MG63 (cell line): ENCODE measurements at regions not wholly inside any gene's neighbourhood (a gene's known extent, or its start where the extent isn't known, plus 50 kb on each side); places are given as distances from the start of the nearest gene placed in this dataset.

ENCODE experiments used
- DNase-seq: peaks from one replicate; pipeline ENCODE4 v3.0.0-alpha.2; 2020
- H3K27me3 ChIP-seq: fragments of 250-450 bp; sonication (Bioruptor Pico); 2 replicates; pipeline ENCODE4 v1.5.1; 2020; ENCODE audit warnings: mild to moderate bottlenecking, moderate library complexity
- H3K36me3 ChIP-seq: fragments of 250-450 bp; sonication (Bioruptor Pico); 2 replicates; pipeline ENCODE4 v1.5.1; 2020; ENCODE audit warnings: mild to moderate bottlenecking, moderate library complexity
- H3K4me3 ChIP-seq: fragments of 250-450 bp; sonication (Bioruptor Pico); 2 replicates; pipeline ENCODE4 v1.5.1; 2020; ENCODE audit warnings: mild to moderate bottlenecking, moderate library complexity
- H3K9me3 ChIP-seq: fragments of 250-450 bp; sonication (Bioruptor Pico); 2 replicates; pipeline ENCODE4 v1.5.1; 2020; ENCODE audit warnings: mild to moderate bottlenecking, moderate library complexity

- H3K9me3 ChIP-seq, result no peaks in the 10 kb centered on the region
- no peaks in the 10 kb centered on the region for H3K27me3 ChIP-seq
- H3K36me3 ChIP-seq, result no peaks in the 10 kb centered on the region
- H3K4me3 ChIP-seq, result no peak overlapping the region
- no peak for DNase-seq
Observed at GRCh38 chr10:83272666-83273434, 866.5 kb upstream of the GHITM start.

DNA sequence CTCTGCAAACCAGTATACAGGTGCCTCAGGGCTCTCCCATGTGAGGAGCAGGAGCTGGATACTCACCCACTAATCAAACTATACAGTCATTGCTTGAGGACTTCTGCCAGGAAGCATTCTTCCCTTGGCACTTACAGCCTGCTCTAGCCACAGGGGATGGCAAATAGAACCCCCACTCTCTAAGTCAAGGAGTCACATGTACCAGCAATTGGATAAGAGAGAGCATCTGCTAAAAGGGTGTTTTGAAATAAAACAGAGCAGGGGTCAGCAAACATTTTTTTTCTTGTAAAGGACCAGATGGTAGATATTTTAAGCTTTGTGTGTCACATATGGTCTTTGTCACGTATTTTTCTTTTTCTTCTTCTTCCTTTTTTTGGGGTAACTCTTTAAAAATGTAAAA, 865.2 kb upstream of the GHITM start:
- Histone ChIP-seq H3K27me3 (no peaks in the 10 kb centered on the region), H3K9me3 (no peaks in the 10 kb centered on the region), H3K36me3 (no peaks in the 10 kb centered on the region), H3K4me3 (no peak overlapping the region)
- DNase-seq, result peak; percentile 8

GRCh38 chr10:83276971-83277370, 862.3 kb upstream of the GHITM start:
- Histone ChIP-seq H3K27me3 (no peaks in the 10 kb centered on the region), H3K36me3 (no peaks in the 10 kb centered on the region), H3K9me3 (no peaks in the 10 kb centered on the region), H3K4me3 (no peak overlapping the region)
- DNase-seq, result no peak

DNA sequence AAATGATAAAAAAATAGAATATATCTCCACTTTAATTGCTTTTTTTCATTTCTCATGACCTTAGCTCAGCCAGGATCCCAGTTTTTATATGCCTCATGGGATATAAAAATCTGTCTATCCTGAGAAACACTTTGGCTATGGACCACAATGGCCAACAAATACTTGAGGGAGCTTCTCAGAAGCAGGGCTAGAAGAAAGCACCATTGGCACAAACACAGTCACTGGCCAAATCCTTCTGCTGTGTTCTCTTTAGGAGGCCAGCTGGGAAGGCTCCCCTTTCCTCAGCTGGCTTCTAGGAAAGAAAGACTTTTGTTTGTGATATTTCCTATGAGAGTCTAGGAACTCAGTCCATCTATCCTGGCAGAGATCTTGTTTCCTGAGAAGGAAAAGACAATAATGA, 856.2 kb upstream of the GHITM start:
- no peaks in the 10 kb centered on the region for H3K9me3 ChIP-seq
- H3K27me3 ChIP-seq, result no peaks in the 10 kb centered on the region
- H3K4me3 ChIP-seq, result no peak overlapping the region
- H3K36me3 ChIP-seq, result no peaks in the 10 kb centered on the region
- DNase-seq, result no peak

GRCh38 chr10:83287374-83287773, 851.9 kb upstream of the GHITM start:
- no peak for DNase-seq
- no peaks in the 10 kb centered on the region for H3K27me3 ChIP-seq
- no peaks in the 10 kb centered on the region for H3K9me3 ChIP-seq
- no peaks in the 10 kb centered on the region for H3K36me3 ChIP-seq
- no peak overlapping the region for H3K4me3 ChIP-seq

- Histone ChIP-seq H3K9me3 (no peaks in the 10 kb centered on the region), H3K36me3 (no peaks in the 10 kb centered on the region), H3K27me3 (no peaks in the 10 kb centered on the region), H3K4me3 (no peak overlapping the region)
- no peak for DNase-seq
Observed at GRCh38 chr10:83289373-83289772, 849.9 kb upstream of the GHITM start.

DNA sequence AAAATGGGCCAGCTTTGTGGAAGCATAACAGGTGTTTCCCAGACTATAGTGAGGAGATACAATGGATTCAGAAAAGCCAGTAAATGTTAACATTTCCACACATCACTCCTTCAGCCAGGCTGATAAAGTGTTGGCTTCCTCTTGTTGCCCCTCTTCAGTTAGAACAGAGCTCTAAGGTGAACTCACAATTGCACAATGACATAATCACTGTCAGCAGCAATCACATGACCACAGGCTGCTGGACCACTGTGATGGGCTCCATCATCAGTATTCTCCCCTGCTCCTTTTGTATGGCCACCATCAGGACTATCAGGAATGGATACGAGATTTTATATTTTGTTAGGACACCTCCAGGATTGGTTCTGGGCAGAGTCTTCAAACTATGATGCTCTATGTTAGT, 849.4 kb upstream of the GHITM start:
- Histone ChIP-seq H3K9me3 (no peaks in the 10 kb centered on the region), H3K27me3 (no peaks in the 10 kb centered on the region), H3K36me3 (no peaks in the 10 kb centered on the region), H3K4me3 (no peak overlapping the region)
- DNase-seq, result no peak

- DNase-seq, result no peak
- H3K27me3 ChIP-seq, result no peaks in the 10 kb centered on the region
- no peaks in the 10 kb centered on the region for H3K9me3 ChIP-seq
- no peaks in the 10 kb centered on the region for H3K36me3 ChIP-seq
- no peak overlapping the region for H3K4me3 ChIP-seq
Observed at GRCh38 chr10:83301732-83302131, 837.6 kb upstream of the GHITM start.

GRCh38 chr10:83302623-83303022, 836.7 kb upstream of the GHITM start:
- no peaks in the 10 kb centered on the region for H3K9me3 ChIP-seq
- no peak for DNase-seq
- H3K4me3 ChIP-seq, result no peak overlapping the region
- no peaks in the 10 kb centered on the region for H3K36me3 ChIP-seq
- no peaks in the 10 kb centered on the region for H3K27me3 ChIP-seq

DNA sequence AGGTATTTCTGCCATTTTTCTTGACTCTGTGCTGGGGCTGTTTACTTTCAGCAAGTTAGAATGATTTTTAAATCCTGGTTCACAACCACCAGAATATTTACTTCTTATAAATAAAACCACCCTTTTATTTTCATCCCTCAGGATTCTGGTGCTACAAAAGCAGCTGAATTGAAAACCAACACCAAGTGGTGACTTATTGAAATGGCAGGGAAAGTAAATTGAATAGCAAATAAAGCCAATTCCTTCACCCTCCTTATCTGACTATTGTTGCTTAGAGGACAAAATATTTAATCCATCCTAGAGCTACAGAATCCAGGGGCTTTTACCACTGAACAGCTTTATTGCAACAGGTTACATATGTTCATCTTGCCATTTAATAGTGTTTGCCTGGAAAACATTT, 828.6 kb upstream of the GHITM start:
- no peak for DNase-seq
- Histone ChIP-seq H3K27me3 (no peaks in the 10 kb centered on the region), H3K36me3 (no peaks in the 10 kb centered on the region), H3K4me3 (no peak overlapping the region), H3K9me3 (no peaks in the 10 kb centered on the region)

DNA sequence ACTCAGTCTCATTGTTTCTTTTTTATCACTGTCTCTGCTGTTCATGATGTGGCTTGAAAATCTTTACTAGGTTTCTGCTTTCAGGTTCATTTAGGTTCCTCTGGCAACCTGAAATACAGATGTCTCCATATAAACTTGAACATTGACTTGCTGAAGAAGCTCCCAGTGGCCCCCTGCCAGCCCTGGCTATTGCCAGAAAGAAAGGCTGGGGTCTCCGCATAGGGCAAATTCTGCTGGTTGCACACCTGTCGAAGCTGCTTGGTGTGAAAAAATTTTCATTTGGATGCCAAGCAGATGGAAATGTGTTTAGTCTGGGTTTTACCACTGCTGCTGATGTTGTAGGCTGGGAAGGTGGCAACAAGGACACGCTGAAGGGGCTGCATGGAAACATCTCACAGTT, 826.7 kb upstream of the GHITM start:
- Histone ChIP-seq H3K36me3 (no peaks in the 10 kb centered on the region), H3K9me3 (no peaks in the 10 kb centered on the region), H3K4me3 (no peak overlapping the region), H3K27me3 (no peaks in the 10 kb centered on the region)
- DNase-seq, result no peak

- H3K9me3 ChIP-seq, result no peaks in the 10 kb centered on the region
- no peak for DNase-seq
- H3K27me3 ChIP-seq, result no peaks in the 10 kb centered on the region
- H3K36me3 ChIP-seq, result no peaks in the 10 kb centered on the region
- no peak overlapping the region for H3K4me3 ChIP-seq
Observed at GRCh38 chr10:83332690-83333089, 806.6 kb upstream of the GHITM start.

GRCh38 chr10:83333566-83333965, 805.7 kb upstream of the GHITM start:
- Histone ChIP-seq H3K4me3 (no peak overlapping the region), H3K27me3 (no peaks in the 10 kb centered on the region), H3K9me3 (no peaks in the 10 kb centered on the region), H3K36me3 (no peaks in the 10 kb centered on the region)
- no peak for DNase-seq

GRCh38 chr10:83343676-83344075, 795.6 kb upstream of the GHITM start:
- Histone ChIP-seq H3K36me3 (no peaks in the 10 kb centered on the region), H3K27me3 (no peaks in the 10 kb centered on the region), H3K4me3 (no peak overlapping the region), H3K9me3 (no peaks in the 10 kb centered on the region)
- no peak for DNase-seq

DNA sequence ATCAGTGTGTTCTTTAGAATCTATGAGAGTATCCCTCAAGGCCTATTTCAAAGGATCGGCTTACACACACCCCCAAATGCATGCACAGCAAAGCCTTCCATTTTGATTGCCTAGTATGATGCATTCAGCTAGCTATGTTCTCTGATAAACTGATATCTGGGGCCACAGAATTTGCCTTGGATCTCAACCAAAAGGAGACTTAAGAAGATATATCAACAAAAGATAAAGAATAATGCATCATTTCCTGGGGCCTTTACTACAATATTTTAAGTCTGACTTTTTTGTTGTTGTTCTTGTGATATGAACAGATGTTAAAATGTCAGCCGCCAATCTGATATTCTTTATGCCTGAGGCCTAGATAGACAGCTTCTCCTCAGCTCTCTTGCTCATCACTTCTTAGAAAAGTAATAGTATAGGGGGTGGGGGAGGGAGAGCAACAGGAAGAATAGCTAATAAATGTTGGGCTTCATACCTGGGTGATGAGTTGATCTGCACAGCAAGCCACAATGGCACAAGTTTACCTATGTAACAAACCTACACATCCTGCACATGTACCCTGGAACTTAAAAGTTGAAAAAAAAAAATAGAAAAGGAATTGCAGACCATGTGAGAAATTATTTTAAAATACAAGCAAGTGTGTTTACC, 792.9 kb upstream of the GHITM start:
- no peaks in the 10 kb centered on the region for H3K36me3 ChIP-seq
- no peak overlapping the region for H3K4me3 ChIP-seq
- DNase-seq, result no peak
- no peaks in the 10 kb centered on the region for H3K9me3 ChIP-seq
- no peaks in the 10 kb centered on the region for H3K27me3 ChIP-seq

DNA sequence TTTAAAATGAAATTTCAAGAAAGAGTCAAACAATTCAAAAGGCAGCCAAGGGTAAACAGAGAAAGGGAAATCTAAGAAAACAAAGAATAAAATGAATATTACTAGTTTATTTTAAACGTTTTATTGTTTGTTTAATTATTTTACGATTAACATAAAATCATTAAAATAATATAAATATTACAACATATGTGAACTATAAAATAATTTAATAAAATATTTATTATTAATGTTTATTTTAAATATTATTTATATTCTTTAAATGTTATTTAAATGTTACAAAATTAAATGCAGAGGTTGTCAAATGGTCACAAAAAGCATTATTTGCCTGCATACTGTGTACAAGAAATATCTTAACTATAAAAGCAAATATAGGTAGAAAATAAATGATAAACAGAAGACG, 786.7 kb upstream of the GHITM start:
- DNase-seq, result no peak
- Histone ChIP-seq H3K9me3 (peaks cover 5% of the 10 kb centered on the region; the same call in 1 of the 2 replicates), H3K4me3 (no peak overlapping the region), H3K27me3 (no peaks in the 10 kb centered on the region), H3K36me3 (no peaks in the 10 kb centered on the region)

DNA sequence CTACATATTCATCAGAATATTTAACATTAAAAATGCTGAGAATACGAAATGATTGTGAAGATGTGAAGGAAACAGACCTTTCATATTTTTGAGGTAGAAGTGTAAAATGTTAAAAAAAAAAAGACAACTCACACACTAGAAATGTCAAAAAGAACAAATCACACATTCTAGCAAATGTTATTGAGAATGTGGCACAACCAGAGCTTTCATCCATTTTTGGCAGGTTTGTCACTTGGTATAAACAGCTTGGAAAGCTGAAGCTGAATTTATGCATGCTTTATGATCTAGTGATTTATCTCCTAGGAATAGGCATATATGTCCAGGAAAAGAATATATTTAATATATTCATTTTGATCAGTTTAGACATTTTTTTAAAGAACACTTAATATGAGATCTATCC, 784.9 kb upstream of the GHITM start:
- no peaks in the 10 kb centered on the region for H3K27me3 ChIP-seq
- DNase-seq, result no peak
- no peak overlapping the region for H3K4me3 ChIP-seq
- no peaks in the 10 kb centered on the region for H3K36me3 ChIP-seq
- H3K9me3 ChIP-seq, result peaks cover 5% of the 10 kb centered on the region; the same call in 1 of the 2 replicates

DNA sequence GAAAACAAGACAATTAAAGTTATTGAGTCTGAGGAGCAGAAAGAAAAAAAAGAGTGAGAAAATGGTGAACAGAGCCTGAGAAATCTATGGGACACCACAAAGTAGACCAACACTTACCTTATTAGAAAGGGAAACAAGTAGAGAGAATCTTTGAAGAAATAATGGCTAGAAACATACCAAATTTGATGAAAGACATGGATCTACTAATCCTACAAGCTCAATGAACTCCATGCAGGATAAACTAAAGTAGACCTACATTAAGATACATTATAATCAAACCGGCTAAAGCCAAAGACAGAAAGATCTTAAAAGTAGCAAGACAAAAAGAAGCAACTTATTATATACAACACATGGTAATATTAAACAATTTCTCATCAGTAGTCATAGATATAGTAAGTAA, 782.3 kb upstream of the GHITM start:
- Histone ChIP-seq H3K36me3 (no peaks in the 10 kb centered on the region), H3K9me3 (peaks cover 5% of the 10 kb centered on the region; the same call in 1 of the 2 replicates), H3K4me3 (no peak overlapping the region), H3K27me3 (no peaks in the 10 kb centered on the region)
- DNase-seq, result no peak
